ENCODE measurements at regions not wholly inside any gene's neighbourhood (a gene's known extent, or its start where the extent isn't known, plus 50 kb on each side); places are given as distances from the start of the nearest gene placed in this dataset.

- Histone ChIP-seq H3K4me3 (no peak overlapping the region), H3K27ac (no peak overlapping the region), H3K4me1 (no peaks in the 10 kb centered on the region), H3K9me3 (no peaks in the 10 kb centered on the region), H3K36me3 (no peaks in the 10 kb centered on the region), H3K27me3 (no peaks in the 10 kb centered on the region)
- no peak for TF ChIP-seq CTCF (IDR thresholded peaks at IDR 0.05)
- TF ChIP-seq POLR2A (IDR thresholded peaks at IDR 0.05), result no peak
- intact Hi-C loops (cut with DNase I; ENCODE audit: low total_unique reads), result no loop called here
- DNase-seq, result no peak
Measured at GRCh38 chr2:545711-546650, 131.2 kb downstream of the TMEM18 start.

- H3K27ac ChIP-seq, result no peak overlapping the region
- TF ChIP-seq CTCF (IDR thresholded peaks at IDR 0.05) (no peak), POLR2A (IDR thresholded peaks at IDR 0.05) (no peak)
- no peak for DNase-seq
Measured at GRCh38 chr2:545228-545627, 132.0 kb downstream of the TMEM18 start.

GRCh38 chr2:538646-539045 lies 138.6 kb downstream of the TMEM18 start:
- Histone ChIP-seq H3K4me1 (no peaks in the 10 kb centered on the region), H3K36me3 (no peaks in the 10 kb centered on the region), H3K4me3 (no peak overlapping the region), H3K27ac (no peak overlapping the region), H3K9me3 (peaks cover 0 to 3% of the 10 kb centered on the region in 2 donors), H3K27me3 (no peaks in the 10 kb centered on the region)
- DNase-seq, result no peak
- intact Hi-C loops (cut with DNase I; ENCODE audit: low total_unique reads), result no loop called here
- TF ChIP-seq CTCF (IDR thresholded peaks at IDR 0.05) (no peak), POLR2A (IDR thresholded peaks at IDR 0.05) (no peak)

More at GRCh38 chr2:545228-545627, 132.0 kb downstream of the TMEM18 start:
- Histone ChIP-seq H3K36me3 (no peaks in the 10 kb centered on the region), H3K4me3 (no peak overlapping the region), H3K4me1 (no peaks in the 10 kb centered on the region), H3K27me3 (no peaks in the 10 kb centered on the region), H3K9me3 (peaks cover 0 to 3% of the 10 kb centered on the region in 2 donors)
- intact Hi-C loops (cut with DNase I; ENCODE audit: low total_unique reads), result no loop called here

GRCh38 chr2:535222-535621 lies 142.0 kb downstream of the TMEM18 start:
- H3K4me1 ChIP-seq, result no peaks in the 10 kb centered on the region
- H3K27me3 ChIP-seq, result no peaks in the 10 kb centered on the region
- H3K27ac ChIP-seq, result no peak overlapping the region
- TF ChIP-seq POLR2A (IDR thresholded peaks at IDR 0.05) (no peak), CTCF (IDR thresholded peaks at IDR 0.05) (no peak)
- DNase-seq, result no peak
- H3K4me3 ChIP-seq, result no peak overlapping the region
- no peaks in the 10 kb centered on the region for H3K36me3 ChIP-seq
- peaks cover 0 to 3% of the 10 kb centered on the region in 2 donors for H3K9me3 ChIP-seq
- intact Hi-C loops (cut with DNase I; ENCODE audit: low total_unique reads), result no loop called here

- H3K36me3 ChIP-seq, result no peaks in the 10 kb centered on the region
- intact Hi-C loops (cut with DNase I; ENCODE audit: low total_unique reads), result no loop called here
- DNase-seq, result no peak
- no peak overlapping the region for H3K27ac ChIP-seq
- no peak overlapping the region for H3K4me3 ChIP-seq
- peaks cover 0 to 3% of the 10 kb centered on the region in 2 donors for H3K9me3 ChIP-seq
- H3K4me1 ChIP-seq, result no peaks in the 10 kb centered on the region
- no peaks in the 10 kb centered on the region for H3K27me3 ChIP-seq
- TF ChIP-seq POLR2A (IDR thresholded peaks at IDR 0.05) (no peak), CTCF (IDR thresholded peaks at IDR 0.05) (no peak)
Measured at GRCh38 chr2:529852-530251, 147.4 kb downstream of the TMEM18 start.
